Uterus (tissue), 2 donors: ENCODE measurements at regions not wholly inside any gene's neighbourhood (a gene's known extent, or its start where the extent isn't known, plus 50 kb on each side); places are given as distances from the start of the nearest gene placed in this dataset.

Experiments used
- CTCF ChIP-seq, 4 experiments: fragments of 200-600 bp in 2 of 4; fragments of 450-650 bp in 2 of 4; sonication (generic) in 2 of 4; IDR thresholded peaks; one replicate each; pipeline ENCODE4 v1.5.1; 2016 to 2019; ENCODE audit warnings: antibody characterized with exemption in 4 of 4, mild to moderate bottlenecking in 2 of 4, moderate library complexity in 1 of 4
- POLR2A ChIP-seq, 2 donors: fragments of 450-650 bp; IDR thresholded peaks; one replicate each; pipeline ENCODE4 v1.6.1; 2016; ENCODE audit warnings: antibody characterized with exemption in 2 of 2, mild to moderate bottlenecking in 1 of 2, moderate library complexity in 1 of 2

- TF ChIP-seq CTCF (IDR thresholded peaks at IDR 0.05) = no peak
- no peak for TF ChIP-seq POLR2A (IDR thresholded peaks at IDR 0.05)
These were observed 174.4 kb upstream of the LINGO1 start for GRCh38 chr15:77807115-77807514.
